Lower leg skin (tissue), 3 donors: ENCODE measurements at regions not wholly inside any gene's neighbourhood (a gene's known extent, or its start where the extent isn't known, plus 50 kb on each side); places are given as distances from the start of the nearest gene placed in this dataset.

Experiments used
- POLR2A ChIP-seq, 2 donors: fragments of 450-650 bp; IDR thresholded peaks; one replicate each; pipeline ENCODE4 v1.6.1; 2016 to 2017; ENCODE audit warnings: antibody characterized with exemption in 2 of 2, mild to moderate bottlenecking in 1 of 2, moderate library complexity in 1 of 2
- TF ChIP-seq, protein P1 (sequence below), 3 donors: fragments of 450-650 bp; IDR thresholded peaks; one replicate each; pipeline ENCODE4 v1.5.1; 2016; ENCODE audit warnings: antibody characterized with exemption in 3 of 3, mild to moderate bottlenecking in 3 of 3, moderate library complexity in 2 of 3

DNA sequence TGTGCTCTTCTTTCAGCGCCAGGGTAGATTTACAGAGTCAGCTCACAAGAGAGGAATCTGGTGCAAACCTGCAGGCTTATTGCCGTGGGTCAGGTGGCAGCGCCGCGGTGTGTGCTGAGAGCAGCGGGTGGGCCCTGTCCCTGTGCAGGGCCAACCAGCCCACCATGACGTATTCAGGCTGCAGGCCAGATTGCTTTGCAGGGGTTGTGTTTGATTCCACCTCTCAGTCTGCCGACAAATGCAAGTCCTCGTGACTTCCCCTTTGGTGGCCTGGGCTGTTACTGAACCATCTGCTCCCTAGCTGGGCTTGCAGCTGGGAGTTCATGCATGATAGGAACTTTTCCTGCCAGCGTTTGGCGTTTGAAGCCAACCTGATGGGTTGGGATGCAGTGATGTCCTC, 66.7 kb upstream of the LEP start:
- TF ChIP-seq, protein P1, sequence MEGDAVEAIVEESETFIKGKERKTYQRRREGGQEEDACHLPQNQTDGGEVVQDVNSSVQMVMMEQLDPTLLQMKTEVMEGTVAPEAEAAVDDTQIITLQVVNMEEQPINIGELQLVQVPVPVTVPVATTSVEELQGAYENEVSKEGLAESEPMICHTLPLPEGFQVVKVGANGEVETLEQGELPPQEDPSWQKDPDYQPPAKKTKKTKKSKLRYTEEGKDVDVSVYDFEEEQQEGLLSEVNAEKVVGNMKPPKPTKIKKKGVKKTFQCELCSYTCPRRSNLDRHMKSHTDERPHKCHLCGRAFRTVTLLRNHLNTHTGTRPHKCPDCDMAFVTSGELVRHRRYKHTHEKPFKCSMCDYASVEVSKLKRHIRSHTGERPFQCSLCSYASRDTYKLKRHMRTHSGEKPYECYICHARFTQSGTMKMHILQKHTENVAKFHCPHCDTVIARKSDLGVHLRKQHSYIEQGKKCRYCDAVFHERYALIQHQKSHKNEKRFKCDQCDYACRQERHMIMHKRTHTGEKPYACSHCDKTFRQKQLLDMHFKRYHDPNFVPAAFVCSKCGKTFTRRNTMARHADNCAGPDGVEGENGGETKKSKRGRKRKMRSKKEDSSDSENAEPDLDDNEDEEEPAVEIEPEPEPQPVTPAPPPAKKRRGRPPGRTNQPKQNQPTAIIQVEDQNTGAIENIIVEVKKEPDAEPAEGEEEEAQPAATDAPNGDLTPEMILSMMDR (IDR thresholded peaks at IDR 0.05) = no peak
- TF ChIP-seq POLR2A (IDR thresholded peaks at IDR 0.05) = no peak
